ENCODE measurements at regions not wholly inside any gene's neighbourhood (a gene's known extent, or its start where the extent isn't known, plus 50 kb on each side); places are given as distances from the start of the nearest gene placed in this dataset.

- no peak for TF ChIP-seq SKIL (IDR thresholded peaks at IDR 0.05; ENCODE audit: low read depth, poor library complexity, severe bottlenecking)
- TF ChIP-seq SP1 (IDR thresholded peaks at IDR 0.05; ENCODE audit: low read depth, low read length), result no peak
- TF ChIP-seq MYB (IDR thresholded peaks at IDR 0.05; ENCODE audit: borderline replicate concordance, low read depth, low read length), result no peak
- no peak for TF ChIP-seq NFYA (IDR thresholded peaks at IDR 0.05; ENCODE audit: borderline replicate concordance, low read depth, low read length)
- no peak for TF ChIP-seq BHLHE40 (IDR thresholded peaks at IDR 0.05; ENCODE audit: borderline replicate concordance in 1 of 2, low read depth in 2 of 2, low read length in 1 of 2)
- TF ChIP-seq NKRF (conservative IDR thresholded peaks at IDR 0.05), result no peak
- no peak for TF ChIP-seq NFXL1 (IDR thresholded peaks at IDR 0.05; ENCODE audit: borderline replicate concordance)
- no peak for TF ChIP-seq TAF1 (IDR thresholded peaks at IDR 0.05; ENCODE audit: borderline replicate concordance, low read depth, low read length)
- no peak for TF ChIP-seq NBN (IDR thresholded peaks at IDR 0.05)
- TF ChIP-seq TARDBP (IDR thresholded peaks at IDR 0.05; ENCODE audit: borderline replicate concordance), result no peak
Observed at GRCh38 chr4:29081234-29081955, 1638.8 kb upstream of the PCDH7 start (continued).

Measured in GM12878 (cell line).